GM23338 (cell line): ENCODE measurements at regions not wholly inside any gene's neighbourhood (a gene's known extent, or its start where the extent isn't known, plus 50 kb on each side); places are given as distances from the start of the nearest gene placed in this dataset.

Experiments
- ATAC-seq: fragments of 200-7000 bp; cut with Tn5 transposase; 3 replicates; pipeline ENCODE4 v1.9.1; 2020
- DNase-seq: peaks from one replicate; pipeline ENCODE4 v3.0.0-alpha.2; 2015; ENCODE audit warnings: low spot score
- H2AFZ ChIP-seq: fragments of 200-600 bp; sonication (generic); 2 replicates; pipeline ENCODE4 v1.8.0; 2016; ENCODE audit warnings: antibody characterized with exemption, mild to moderate bottlenecking, moderate library complexity
- H3F3A ChIP-seq: fragments of 200-600 bp; sonication (generic); replicated peaks from 2 replicates; pipeline ENCODE4 v1.8.0; 2017; ENCODE audit warnings: antibody characterized with exemption, mixed run types, low read depth
- H3K27ac ChIP-seq: fragments of 200-600 bp; sonication (generic); 2 replicates; pipeline ENCODE4 v1.6.1; 2016; ENCODE audit warnings: low read depth
- H3K27me3 ChIP-seq: fragments of 200-600 bp; sonication (generic); 2 replicates; pipeline ENCODE4 v1.8.0; 2016; ENCODE audit warnings: mild to moderate bottlenecking, mixed run types, moderate library complexity; ENCODE audit not compliant: insufficient read depth
- H3K36me3 ChIP-seq: fragments of 200-600 bp; sonication (generic); 2 replicates; pipeline ENCODE4 v1.8.0; 2016; ENCODE audit warnings: mild to moderate bottlenecking; ENCODE audit not compliant: insufficient read depth
- H3K4me1 ChIP-seq: fragments of 200-600 bp; sonication (generic); 2 replicates; pipeline ENCODE4 v1.8.0; 2016; ENCODE audit warnings: mild to moderate bottlenecking, moderate library complexity; ENCODE audit not compliant: insufficient read depth
- H3K4me2 ChIP-seq: fragments of 200-600 bp; sonication (generic); 2 replicates; pipeline ENCODE4 v1.7.1; 2017; ENCODE audit warnings: mixed run types
- H3K4me3 ChIP-seq: fragments of 200-600 bp; sonication (generic); 2 replicates; pipeline ENCODE4 v1.6.1; 2016; ENCODE audit warnings: mixed run types
- H3K79me2 ChIP-seq: fragments of 200-600 bp; sonication (generic); replicated peaks from 2 replicates; pipeline ENCODE4 v1.8.0; 2017; ENCODE audit warnings: mild to moderate bottlenecking; ENCODE audit not compliant: insufficient read depth
- H3K9me2 ChIP-seq: fragments of 200-600 bp; sonication (generic); 2 replicates; pipeline ENCODE4 v1.8.0; 2017; ENCODE audit not compliant: insufficient read depth
- H4K20me1 ChIP-seq: fragments of 200-600 bp; sonication (generic); replicated peaks from 2 replicates; pipeline ENCODE4 v1.8.0; 2017; ENCODE audit warnings: mild to moderate bottlenecking; ENCODE audit not compliant: insufficient read depth
- H3K27ac Mint-ChIP-seq: 2 replicates; pipeline ENCODE4 v1.8.0; 2020; ENCODE audit warnings: inconsistent platforms, mild to moderate bottlenecking, moderate library complexity, mixed read lengths
- H3K27me3 Mint-ChIP-seq: 3 replicates; pipeline ENCODE4 v1.8.0; 2022; ENCODE audit warnings: low read depth, mild to moderate bottlenecking, moderate library complexity, mixed read lengths, inconsistent platforms; ENCODE audit not compliant: insufficient read depth, poor library complexity
- H3K36me3 Mint-ChIP-seq: 3 replicates; pipeline ENCODE4 v1.8.0; 2021; ENCODE audit warnings: low read depth, mild to moderate bottlenecking, inconsistent platforms, moderate library complexity, mixed read lengths
- H3K4me1 Mint-ChIP-seq: 3 replicates; pipeline ENCODE4 v1.8.0; 2020; ENCODE audit warnings: mild to moderate bottlenecking, inconsistent platforms, mixed read lengths
- H3K4me3 Mint-ChIP-seq: 3 replicates; pipeline ENCODE4 v1.8.0; 2021; ENCODE audit warnings: moderate library complexity, mild to moderate bottlenecking, inconsistent platforms, mixed read lengths
- H3K9me3 Mint-ChIP-seq: 3 replicates; pipeline ENCODE4 v1.8.0; 2020; ENCODE audit warnings: moderate library complexity, mild to moderate bottlenecking, inconsistent platforms, mixed read lengths
- POLR2AphosphoS5 ChIP-seq: IDR thresholded peaks from 2 replicates; pipeline ENCODE4 v1.6.1; 2016; ENCODE audit warnings: antibody characterized with exemption, low read depth
- ZNF114 ChIP-seq: fragments of 250-450 bp; sonication (Bioruptor Pico); IDR thresholded peaks from 2 replicates; pipeline ENCODE4 v1.5.0; 2020; ENCODE audit warnings: mild to moderate bottlenecking, moderate library complexity
- ZNF462 ChIP-seq: fragments of 250-450 bp; sonication (Bioruptor Pico); IDR thresholded peaks from 2 replicates; pipeline ENCODE4 v1.5.0; 2020; ENCODE audit warnings: mild to moderate bottlenecking, moderate library complexity
- TF ChIP-seq, protein P1 (sequence below): IDR thresholded peaks from one replicate; pipeline ENCODE4 v1.6.1; 2018; ENCODE audit warnings: antibody characterized with exemption; ENCODE audit not compliant: unreplicated experiment

DNA sequence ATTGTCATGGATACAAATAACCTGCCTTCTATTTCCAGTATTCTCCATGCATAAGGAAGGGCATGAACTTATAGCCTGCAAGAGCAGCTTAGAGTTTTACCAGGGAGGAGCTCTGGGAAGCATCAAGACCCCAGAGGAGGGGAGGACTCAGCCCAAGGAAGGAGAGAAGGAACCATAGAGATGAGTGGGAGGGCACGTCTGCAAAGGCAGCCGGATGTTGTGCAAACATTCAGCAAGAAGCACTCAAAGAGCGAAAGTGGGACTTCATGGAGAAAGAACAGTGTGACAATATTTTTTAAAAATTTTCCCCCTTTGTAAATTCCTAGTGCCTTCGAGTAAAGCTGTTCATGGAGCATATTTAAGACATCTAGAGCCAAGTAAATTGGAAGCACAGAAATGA is 270.1 kb upstream of the PTGER4 start:
- Histone ChIP-seq H3K27ac (no peak overlapping the region), H3F3A (no peaks in the 10 kb centered on the region), H3K9me2 (peaks cover 7% of the 10 kb centered on the region; the same call in 1 of the 2 replicates), H3K4me1 (no peaks in the 10 kb centered on the region), H3K27me3 (no peaks in the 10 kb centered on the region), H3K4me3 (no peak overlapping the region), H2AFZ (no peak overlapping the region), H3K4me2 (no peak overlapping the region), H3K36me3 (no peaks in the 10 kb centered on the region), H3K79me2 (no peaks in the 10 kb centered on the region), H4K20me1 (no peaks in the 10 kb centered on the region)
- Mint-ChIP-seq H3K27ac (no peak overlapping the region), H3K4me3 (no peak overlapping the region), H3K36me3 (no peaks in the 10 kb centered on the region), H3K9me3 (no peaks in the 10 kb centered on the region), H3K4me1 (peaks cover 3% of the 10 kb centered on the region; the same call in 2 of the 3 replicates), H3K27me3 (no peaks in the 10 kb centered on the region)
- DNase-seq (no peak), ATAC-seq (no peak)
- no peak for TF ChIP-seq ZNF114 (CRISPR knock-in tag)
- TF ChIP-seq, protein P1, sequence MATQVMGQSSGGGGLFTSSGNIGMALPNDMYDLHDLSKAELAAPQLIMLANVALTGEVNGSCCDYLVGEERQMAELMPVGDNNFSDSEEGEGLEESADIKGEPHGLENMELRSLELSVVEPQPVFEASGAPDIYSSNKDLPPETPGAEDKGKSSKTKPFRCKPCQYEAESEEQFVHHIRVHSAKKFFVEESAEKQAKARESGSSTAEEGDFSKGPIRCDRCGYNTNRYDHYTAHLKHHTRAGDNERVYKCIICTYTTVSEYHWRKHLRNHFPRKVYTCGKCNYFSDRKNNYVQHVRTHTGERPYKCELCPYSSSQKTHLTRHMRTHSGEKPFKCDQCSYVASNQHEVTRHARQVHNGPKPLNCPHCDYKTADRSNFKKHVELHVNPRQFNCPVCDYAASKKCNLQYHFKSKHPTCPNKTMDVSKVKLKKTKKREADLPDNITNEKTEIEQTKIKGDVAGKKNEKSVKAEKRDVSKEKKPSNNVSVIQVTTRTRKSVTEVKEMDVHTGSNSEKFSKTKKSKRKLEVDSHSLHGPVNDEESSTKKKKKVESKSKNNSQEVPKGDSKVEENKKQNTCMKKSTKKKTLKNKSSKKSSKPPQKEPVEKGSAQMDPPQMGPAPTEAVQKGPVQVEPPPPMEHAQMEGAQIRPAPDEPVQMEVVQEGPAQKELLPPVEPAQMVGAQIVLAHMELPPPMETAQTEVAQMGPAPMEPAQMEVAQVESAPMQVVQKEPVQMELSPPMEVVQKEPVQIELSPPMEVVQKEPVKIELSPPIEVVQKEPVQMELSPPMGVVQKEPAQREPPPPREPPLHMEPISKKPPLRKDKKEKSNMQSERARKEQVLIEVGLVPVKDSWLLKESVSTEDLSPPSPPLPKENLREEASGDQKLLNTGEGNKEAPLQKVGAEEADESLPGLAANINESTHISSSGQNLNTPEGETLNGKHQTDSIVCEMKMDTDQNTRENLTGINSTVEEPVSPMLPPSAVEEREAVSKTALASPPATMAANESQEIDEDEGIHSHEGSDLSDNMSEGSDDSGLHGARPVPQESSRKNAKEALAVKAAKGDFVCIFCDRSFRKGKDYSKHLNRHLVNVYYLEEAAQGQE = no peak
- no peak for TF ChIP-seq POLR2AphosphoS5
- no peak for TF ChIP-seq ZNF462 (CRISPR knock-in tag)
